AG08395 (cell line): ENCODE measurements at regions not wholly inside any gene's neighbourhood (a gene's known extent, or its start where the extent isn't known, plus 50 kb on each side); places are given as distances from the start of the nearest gene placed in this dataset.

Experiments used
- DNase-seq: peaks from one replicate; pipeline ENCODE4 v3.0.0; 2012; ENCODE audit warnings: mixed read lengths, low spot score

DNA sequence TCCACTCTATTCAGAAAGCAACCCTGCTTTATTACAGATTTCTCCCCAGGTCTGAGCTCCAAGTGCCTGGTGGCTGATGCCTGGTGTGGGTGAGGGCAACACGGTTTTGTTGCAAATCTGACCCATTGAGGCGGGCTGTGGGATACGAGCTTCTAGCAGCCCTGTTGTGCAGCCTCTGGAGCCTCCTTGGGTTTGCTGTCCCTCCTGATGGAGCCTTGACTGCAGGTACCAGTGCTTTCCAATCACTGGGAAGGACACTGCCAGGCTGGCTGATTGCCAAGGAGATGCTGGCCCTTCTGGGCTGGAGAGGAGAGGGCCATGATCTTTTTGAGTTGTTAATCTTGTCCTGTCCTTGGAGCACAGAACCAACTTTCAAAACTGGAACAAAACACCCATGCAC is 151.0 kb upstream of the RGMA start:
- no peak for DNase-seq

DNA sequence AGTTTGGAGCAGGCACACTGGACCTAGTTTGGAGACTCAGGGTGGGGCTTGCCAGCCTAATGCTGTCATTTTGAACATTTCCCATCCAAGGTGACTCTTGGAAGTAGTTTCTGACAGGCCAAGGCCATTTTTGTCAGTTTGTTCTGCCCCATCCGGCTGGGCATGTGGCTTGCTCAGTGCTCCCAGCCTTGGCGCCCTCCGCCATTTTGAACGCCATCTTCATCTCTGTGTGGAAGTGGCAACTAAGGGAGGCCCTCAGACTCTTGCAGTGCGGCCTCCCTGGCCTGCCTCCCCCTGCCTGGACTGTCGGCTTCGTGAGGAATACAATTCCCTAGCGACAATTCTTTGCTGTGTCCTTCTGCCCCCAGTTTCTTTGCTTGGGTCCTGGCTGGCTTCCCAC is 150.6 kb upstream of the RGMA start:
- no peak for DNase-seq

DNA sequence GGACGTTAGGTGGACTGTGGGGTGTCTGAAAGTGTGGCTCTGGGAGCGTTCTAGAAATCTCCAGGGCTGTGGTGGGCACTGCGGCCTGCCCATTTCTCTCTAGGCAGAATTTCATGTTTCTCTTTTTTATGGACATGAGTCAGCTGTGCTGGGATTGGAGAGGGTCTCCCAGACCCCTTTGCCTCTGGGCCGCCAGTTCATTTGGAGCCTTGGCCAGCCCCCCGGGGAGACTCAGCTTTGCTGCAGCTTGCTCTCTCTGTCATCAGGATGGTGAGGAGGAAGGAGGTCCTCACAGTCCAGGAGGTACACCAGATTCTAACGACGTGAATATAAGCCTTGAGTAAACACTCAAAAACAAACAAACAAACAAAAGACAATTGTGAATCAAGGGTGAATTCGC is 149.6 kb upstream of the RGMA start:
- no peak for DNase-seq

DNA sequence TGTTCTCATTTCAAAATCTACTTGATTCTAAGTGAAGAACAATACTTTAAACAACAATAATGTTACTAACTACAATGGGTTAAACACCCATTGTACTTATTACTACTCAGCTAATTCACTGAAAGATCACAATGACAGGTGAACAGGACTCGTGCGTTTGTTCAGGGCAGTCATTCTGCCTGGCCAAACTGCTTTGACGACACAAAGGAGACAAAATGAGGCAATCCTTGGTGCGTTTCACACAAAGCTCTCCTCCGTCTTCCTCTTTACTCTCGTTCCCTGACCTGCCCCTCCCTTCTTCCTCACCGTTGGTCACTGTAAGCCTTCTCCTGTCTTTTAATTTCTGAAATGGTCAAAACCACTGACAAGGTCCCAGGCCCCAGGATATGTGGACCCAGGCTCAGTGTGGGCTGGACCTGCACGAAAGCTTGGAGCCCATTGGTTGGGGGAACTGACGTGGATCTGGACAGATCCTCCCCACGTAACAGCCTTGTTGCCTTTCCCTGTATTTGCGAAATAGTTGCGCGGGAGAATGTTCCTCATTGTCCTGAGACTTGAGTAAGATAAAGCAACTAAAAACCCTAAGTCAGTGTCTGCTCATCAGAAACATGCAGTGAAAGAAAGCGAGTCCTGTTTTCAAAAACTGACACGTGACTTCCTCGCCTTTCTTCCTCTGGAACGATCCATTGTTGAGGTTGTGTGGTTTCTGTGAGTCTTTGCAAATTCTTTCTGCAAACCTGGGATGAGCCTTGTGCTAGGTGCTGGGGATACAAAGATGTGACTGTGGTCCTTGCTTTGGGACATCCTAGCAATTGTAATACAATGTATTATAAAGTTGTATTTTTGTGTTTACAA is 147.1 kb upstream of the RGMA start:
- no peak for DNase-seq

DNA sequence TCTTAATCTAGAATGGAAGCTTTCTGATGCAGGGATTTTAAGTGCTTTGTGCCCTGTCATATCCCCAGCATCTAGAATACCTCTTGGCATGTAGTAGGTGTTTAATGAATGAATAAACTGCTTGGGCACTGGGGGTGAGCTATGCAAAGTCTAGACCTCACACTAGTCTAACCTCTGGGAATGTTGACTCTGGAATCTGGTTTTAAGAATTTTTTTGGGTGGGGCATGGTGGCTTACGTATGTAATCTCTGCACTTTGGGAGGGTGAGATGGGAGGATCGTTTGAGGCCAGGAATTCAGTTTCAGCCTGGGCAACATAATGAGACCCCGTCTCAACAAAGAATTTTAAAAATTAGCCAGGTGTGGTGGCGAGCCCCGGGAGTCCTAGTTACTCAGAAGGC is 146.3 kb upstream of the RGMA start:
- no peak for DNase-seq

DNA sequence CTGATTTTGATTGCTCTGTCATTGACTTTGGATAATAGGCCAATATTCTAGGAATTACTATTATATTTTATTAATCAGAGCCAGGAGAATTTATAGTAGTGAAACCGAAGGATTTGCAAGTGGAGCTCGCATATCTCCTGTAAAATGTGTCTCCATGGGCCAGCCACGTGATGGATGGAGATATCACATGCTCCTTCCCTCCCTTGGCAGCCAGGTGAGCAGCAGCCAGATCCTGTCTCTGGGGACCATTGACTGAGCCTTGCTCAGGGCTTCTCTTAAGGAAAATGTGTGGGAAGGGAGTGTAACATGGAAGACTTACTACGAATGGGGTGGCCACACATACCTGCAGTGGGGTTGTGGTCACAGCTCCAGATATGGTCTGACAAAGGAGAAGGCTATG is 144.7 kb upstream of the RGMA start:
- no peak for DNase-seq

DNA sequence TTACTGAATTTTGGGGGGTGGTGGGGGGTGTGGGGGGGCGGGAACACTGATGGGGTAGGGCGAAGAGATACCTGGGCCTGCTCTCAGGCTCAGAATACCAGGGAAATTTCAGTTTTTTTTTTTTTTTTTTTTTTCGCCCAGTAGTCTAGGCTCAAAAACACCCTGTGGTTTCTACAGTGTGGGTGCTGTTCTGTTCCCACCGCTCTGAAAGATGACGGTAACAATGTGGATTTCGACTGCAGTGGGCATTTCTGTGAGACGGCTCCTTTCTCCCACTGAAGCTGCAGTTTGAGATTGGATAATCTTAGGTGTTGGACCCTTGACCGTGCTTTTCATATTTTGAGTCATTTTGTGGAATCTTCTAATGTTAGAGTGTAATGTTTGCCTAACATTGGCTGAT is 143.8 kb upstream of the RGMA start:
- DNase-seq = no peak

DNA sequence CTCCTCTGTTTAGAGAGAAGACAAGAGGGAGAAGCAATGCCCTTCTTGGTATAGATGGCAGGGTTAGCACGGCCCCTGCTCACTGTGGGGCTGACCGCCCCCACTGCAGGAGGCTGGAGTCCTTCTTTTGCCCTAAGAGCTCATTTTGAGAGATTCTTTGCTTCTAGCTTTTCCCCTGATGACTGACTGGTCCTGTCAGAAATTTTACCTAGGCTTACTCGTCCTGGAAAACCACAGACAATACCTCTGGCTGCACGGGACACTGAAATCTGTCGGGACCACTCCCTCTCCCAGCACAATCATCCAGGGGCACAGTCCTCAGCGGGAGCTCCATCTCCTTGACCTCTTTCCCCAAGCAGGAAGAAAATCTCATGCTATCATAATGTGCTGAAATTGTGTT is 143.0 kb upstream of the RGMA start:
- DNase-seq = no peak

DNA sequence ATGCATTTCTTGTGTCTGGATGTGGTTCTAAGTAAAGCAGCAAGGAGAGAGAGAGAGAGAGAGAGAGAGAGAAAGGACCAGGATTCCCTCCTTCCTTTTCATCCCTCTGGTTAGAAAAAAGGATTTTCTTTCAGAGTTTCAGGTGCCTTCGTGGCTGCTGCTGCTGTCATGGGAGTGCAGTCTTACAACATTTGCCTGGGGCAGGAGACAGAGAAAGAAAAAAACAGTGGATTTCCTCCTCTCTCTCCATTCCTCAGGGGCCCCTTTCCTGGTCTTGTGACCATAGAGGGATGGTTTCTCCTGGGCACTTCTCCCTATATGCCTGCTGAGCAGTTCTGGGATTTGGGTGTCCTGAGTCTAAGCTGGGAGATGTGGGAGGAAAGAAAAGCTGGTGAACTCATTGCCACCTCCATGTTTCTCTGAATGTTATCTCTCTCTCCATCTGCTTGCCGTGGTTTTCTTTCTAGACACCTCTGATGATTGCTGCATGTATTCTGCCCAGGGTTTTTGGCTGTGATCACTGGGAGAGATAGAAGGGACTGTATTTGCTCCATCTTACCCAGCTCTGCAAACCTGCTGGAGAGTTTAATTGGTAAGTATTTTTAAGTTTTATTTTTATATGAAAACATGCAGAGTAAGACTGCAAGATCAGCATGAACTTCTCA is 142.4 kb upstream of the RGMA start:
- DNase-seq = no peak

DNA sequence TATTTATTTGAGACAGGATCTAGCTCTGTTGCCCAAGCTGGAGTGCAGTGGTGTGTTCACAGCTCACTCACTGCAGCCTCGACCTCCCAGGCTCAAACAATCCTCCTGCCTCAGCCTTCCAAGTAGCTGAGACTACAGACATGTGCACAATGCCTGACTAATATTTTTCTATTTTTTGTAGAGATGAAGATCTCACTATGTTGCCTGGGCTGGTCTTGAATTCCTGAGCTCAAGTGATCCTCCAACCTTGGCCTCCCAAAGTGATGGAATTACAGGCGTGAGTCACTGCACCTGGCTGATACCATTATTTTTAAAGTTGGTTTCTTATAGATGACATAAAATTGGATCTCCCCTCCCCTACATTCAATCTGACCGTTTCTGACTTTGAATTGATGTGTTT is 139.5 kb upstream of the RGMA start:
- DNase-seq = no peak

DNA sequence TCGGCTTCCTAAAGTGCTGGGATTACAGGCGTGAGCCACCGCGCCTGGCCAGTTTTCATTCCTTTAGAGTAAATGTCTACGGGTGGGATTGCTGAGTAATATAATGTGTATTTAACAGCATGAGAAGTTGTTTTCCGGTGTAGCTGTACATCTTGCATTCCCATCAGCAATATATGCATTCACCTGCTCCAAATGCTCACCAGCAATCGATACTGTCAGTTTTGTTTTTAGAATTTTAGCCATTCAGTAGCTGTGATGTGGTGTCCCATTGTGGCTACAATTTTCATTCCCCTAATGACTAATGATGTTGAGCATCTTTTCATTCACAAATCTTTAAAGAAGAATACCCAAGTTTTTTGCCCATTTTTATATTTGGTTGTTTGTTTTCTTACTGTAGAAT is 134.8 kb upstream of the RGMA start:
- DNase-seq = no peak

DNA sequence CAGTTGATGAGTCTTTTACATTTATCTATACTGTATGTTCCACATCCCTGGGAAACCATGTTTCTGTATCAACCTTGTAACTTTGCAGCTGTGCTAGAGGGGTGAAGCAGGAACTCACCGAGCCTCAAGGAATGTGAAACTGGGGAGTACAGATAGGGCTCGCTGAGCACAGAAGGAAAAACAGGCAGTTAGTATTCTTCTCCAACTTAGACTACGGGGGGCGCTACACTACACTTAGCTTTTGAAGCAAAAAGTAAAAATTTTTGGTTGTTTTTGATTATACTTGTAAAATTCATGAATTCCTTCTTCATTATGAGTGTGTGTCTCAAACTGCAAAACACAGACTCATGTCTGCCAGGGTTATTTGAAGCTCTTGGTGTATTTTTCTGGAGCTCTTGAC is 132.7 kb upstream of the RGMA start:
- no peak for DNase-seq

DNA sequence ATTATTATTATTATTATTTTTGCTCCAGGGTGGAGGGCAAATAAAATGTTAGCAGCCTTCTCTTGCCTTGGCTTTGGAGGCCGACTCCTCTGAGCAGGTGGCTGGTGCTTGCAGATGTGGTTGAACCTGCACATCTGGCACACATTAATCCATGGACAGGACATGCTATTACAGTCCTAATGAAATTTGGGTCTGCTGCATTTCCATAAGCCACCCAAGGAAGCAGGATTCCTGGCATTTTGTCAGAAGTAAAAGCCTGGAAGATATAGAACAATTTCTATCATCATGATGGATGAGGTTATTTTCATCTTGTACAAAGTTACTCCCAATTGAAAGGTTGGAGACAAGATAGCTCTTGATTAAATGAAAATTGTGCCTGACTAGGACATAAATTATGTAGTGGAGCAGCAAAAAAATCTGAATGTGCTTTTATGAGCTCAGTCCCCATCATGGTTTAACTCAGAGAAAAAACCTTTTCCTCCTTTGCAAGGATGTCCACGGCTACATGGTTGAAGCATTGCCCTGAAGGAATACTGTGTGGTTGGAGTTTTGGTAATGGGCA is 130.9 kb upstream of the RGMA start:
- no peak for DNase-seq

DNA sequence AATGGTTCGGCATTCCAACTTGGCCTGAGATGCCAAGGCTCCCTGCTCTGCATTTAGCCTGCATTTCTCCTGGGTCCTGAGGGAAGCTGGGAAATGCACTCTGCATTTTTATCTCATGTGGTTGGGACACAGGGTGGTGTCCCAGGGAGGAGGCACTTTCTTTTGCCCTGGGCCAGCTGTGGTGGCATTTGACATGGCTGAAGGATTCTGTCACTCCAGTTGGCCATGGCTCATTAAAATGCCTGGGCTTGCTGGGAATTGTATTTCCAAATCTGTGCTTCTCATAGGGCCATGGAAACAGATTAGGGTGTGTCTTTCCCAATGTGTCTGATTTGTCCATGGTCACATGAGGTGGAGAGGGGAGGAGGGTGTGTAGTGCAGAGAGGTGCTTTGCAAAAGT is 128.3 kb upstream of the RGMA start:
- no peak for DNase-seq

DNA sequence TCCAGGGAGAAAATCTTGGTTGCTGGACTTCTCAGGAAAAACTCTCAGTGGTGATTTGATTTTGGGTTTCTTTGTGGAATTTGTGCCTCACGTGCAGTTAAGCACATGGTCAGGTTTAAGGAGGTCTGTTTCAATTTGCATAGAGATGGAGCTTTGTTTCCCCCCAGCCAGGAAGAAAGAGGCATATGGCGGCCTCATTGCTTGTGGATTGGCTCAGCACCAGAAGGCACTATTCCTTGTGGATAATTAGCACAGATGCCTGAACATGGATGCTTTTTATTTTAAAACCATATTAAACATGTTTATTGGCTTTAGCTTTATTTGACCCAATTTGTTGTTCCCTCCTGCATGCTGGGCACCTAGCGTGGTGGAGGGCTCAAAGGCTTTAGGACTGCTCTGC is 125.1 kb upstream of the RGMA start:
- DNase-seq = no peak

DNA sequence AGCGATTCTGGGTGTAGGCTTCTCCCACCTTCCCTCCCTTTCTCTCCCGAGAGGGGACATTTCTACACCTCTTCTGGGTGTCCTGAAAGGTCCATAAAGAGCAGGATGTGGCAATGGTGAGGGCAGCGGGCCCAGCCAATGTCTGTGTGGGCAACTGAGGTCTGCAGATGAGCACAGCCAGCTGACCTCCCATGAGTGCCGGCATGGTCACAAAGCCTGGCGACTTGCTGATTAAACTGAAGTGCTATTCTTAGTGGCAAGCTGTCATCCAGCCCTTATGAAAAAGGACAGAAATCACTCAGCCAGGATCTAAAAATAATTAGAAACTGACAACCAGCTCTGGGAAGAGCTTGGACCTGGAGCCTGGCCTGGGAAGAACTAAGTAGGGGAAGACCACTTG is 124.3 kb upstream of the RGMA start:
- no peak for DNase-seq

DNA sequence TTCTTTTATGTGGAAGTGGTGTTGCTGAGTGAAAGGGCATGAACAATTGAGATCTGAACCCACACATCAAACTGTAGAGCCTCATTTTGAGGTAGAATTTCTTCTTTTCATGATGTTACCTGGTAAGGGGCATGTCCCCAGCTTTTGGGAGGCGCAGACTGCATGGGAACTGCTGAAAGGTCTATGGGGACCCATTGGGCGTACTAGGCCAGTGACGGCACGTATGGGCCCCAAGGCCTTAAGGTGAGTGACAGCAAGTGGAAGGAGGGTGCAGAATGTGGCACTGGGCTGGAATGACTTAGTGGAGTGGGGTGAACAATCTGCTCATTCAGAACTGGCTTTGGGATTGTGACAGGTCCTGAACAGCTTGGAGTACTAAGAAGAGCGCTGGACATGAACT is 123.6 kb upstream of the RGMA start:
- no peak for DNase-seq

DNA sequence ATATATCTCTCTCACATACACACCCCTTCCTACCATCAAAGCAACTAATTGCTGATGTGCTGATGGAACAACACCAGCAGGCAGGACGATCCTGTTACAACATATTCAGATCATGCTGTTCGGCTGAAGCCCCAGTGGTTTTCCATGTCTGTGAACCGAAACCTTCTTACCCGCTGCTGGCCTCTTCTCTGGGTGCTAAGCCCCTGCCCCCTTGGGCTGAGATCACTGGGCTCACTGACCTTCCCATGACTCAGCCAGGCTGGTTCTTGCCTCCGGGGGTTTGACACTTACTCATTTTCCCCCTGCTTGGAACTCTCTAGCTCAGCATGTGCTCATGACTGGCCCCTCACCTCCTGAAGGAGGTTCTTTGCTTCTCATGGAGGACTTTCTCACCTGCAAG is 122.0 kb upstream of the RGMA start:
- no peak for DNase-seq

DNA sequence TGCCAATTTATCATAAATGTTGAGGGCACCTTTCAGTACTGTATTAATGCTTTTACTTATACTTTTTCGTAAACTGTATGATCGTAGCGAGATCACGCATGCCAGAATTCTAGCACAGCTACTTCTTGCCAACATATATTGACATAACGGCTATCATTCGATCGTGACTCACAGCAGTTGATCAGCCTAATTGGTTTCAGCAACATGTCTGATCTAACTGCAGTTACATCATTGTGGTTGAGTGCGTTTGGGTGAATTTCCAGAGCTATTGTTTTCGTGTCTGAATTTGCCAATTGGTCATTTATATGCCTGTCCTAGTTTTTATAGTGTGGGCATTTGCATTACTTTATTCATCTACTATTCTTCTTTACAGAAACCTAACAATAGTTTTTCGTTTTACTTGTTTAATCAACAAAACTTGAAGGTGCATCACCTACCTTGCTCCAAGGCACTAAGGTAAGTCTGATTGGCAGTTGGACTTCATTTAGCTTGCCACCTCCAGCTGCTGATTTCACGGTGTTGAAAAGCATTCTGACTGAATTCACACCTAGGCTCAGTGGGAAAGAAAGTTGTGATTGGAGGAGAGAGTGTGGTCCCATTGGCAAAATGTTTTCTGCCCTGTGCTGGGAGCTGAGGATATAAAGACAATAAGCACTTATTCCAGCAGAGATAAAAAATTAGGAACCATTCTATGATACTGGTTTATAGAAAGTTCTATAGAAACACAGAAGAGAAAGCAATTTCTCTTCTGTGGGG is 120.9 kb upstream of the RGMA start:
- DNase-seq = no peak

DNA sequence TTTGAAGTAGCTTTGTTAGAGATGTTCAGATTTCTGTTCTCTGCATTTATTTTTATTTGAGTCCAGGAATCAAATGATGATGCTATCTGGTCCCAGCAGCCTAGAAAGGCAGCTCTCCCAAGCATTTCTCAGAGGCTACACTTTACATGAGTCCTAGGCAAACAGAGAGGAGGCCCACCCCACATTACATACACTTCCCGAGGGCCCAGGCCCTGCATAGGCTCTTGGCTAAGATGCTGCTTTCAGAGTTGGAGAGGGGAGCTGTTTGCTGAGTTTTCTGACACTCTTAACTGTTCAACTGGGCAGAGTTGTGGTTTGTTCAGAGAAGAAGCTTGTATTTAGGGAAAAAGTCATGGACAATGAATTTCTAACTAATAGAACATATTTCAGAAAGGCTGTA is 117.9 kb upstream of the RGMA start:
- no peak for DNase-seq

DNA sequence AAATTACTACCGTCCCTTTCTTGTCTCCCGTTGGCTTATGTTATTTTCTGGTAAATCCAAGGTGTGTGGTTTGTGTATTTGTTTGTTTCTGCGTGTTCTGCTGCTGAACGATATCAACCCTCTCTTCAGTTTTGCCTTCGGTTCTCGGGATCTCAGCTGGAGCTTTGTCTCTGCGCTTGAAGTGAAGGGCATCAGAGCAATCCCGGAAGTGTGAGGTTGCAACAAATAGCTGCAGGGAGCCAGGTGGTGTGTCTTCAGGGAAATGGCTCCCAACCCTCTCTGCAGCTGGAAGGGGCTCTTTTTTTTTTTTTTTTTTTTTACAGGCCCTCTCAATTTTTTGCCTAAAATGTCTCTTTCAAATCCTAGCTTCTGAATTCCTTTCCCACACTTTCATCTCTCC is 116.4 kb upstream of the RGMA start:
- DNase-seq = no peak

DNA sequence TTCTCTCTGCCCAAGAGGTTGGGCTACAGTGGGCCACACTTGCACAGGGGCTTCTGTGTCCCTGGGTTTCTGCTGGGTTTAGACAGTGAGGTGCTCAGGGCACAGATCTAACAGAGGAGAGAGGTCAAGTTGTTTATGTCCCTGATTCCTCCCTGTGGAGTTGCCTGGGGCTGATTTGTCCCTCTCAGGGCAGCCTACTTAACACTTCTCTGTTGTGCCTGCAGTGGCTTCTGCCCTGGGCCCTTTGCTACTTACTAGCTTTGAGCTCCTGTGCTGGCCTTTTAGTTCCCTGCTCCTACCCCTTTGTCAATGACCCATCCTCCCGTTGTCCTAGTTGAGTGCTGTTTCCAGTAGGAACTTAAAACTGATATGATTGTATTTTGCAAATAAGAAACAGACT is 114.0 kb upstream of the RGMA start:
- no peak for DNase-seq

DNA sequence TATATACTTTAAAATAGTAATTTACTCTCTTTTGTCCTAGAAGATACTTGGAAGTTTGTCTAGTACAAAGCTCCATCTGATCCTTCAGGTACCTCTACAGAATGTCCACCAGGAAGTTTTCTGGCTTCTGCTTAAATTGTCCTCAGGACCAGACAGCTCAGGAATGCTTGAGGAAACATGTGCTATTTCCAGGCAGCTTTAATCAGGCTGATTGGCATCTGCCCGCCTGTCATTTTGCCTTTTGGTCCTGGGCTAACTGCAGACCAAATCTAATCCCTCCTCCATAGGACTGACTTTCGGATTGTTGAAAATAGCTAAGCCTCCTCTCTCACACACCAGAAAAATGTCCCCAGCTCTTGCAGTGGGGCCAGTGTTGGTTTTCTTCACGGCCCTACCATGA is 113.4 kb upstream of the RGMA start:
- no peak for DNase-seq
